ENCODE measurements at regions not wholly inside any gene's neighbourhood (a gene's known extent, or its start where the extent isn't known, plus 50 kb on each side); places are given as distances from the start of the nearest gene placed in this dataset.

GRCh38 chr9:1948541-1948940, 66.6 kb upstream of the SMARCA2 start:
- DNase-seq (no peak), ATAC-seq (no peak)
- H3K4me1 Mint-ChIP-seq = no peaks in the 10 kb centered on the region
- no peak overlapping the region for H3K4me3 Mint-ChIP-seq
- no peak overlapping the region for H3K27ac Mint-ChIP-seq
- H3K27me3 Mint-ChIP-seq = no peaks in the 10 kb centered on the region
- no peaks in the 10 kb centered on the region for H3K9me3 Mint-ChIP-seq

- ATAC-seq = no peak
- no peaks in the 10 kb centered on the region for H3K4me1 Mint-ChIP-seq
These were observed 63.7 kb upstream of the SMARCA2 start for GRCh38 chr9:1951446-1951845.

GRCh38 chr9:1952001-1952400, 63.1 kb upstream of the SMARCA2 start:
- Mint-ChIP-seq H3K4me3 (no peak overlapping the region), H3K27me3 (no peaks in the 10 kb centered on the region), H3K4me1 (no peaks in the 10 kb centered on the region), H3K27ac (no peak overlapping the region), H3K9me3 (no peaks in the 10 kb centered on the region)
- no peak for DNase-seq
- no peak for ATAC-seq

More at GRCh38 chr9:1951446-1951845, 63.7 kb upstream of the SMARCA2 start:
- no peak overlapping the region for H3K4me3 Mint-ChIP-seq
- no peaks in the 10 kb centered on the region for H3K27me3 Mint-ChIP-seq
- H3K9me3 Mint-ChIP-seq = no peaks in the 10 kb centered on the region
- no peak for DNase-seq
- no peak overlapping the region for H3K27ac Mint-ChIP-seq

- Mint-ChIP-seq H3K27me3 (no peaks in the 10 kb centered on the region), H3K4me1 (no peaks in the 10 kb centered on the region), H3K4me3 (no peak overlapping the region), H3K9me3 (no peaks in the 10 kb centered on the region), H3K27ac (no peak overlapping the region)
- ATAC-seq (no peak), DNase-seq (no peak)
These were observed 60.9 kb upstream of the SMARCA2 start for GRCh38 chr9:1954238-1954637.

GRCh38 chr9:1956958-1957357, 58.2 kb upstream of the SMARCA2 start:
- Mint-ChIP-seq H3K4me1 (no peaks in the 10 kb centered on the region), H3K4me3 (no peak overlapping the region), H3K9me3 (no peaks in the 10 kb centered on the region), H3K27me3 (no peaks in the 10 kb centered on the region), H3K27ac (no peak overlapping the region)
- ATAC-seq (no peak), DNase-seq (no peak)

- Mint-ChIP-seq H3K9me3 (no peaks in the 10 kb centered on the region), H3K27me3 (no peaks in the 10 kb centered on the region), H3K4me3 (no peak overlapping the region), H3K27ac (no peak overlapping the region), H3K4me1 (no peaks in the 10 kb centered on the region)
- no peak for DNase-seq
- no peak for ATAC-seq
These were observed 57.3 kb upstream of the SMARCA2 start for GRCh38 chr9:1957856-1958255.

GRCh38 chr9:1959371-1959770, 55.8 kb upstream of the SMARCA2 start:
- H3K9me3 Mint-ChIP-seq = no peaks in the 10 kb centered on the region
- H3K27me3 Mint-ChIP-seq = no peaks in the 10 kb centered on the region
- H3K4me1 Mint-ChIP-seq = no peaks in the 10 kb centered on the region
- H3K4me3 Mint-ChIP-seq = no peak overlapping the region
- no peak overlapping the region for H3K27ac Mint-ChIP-seq
- no peak for ATAC-seq
- DNase-seq = no peak

GRCh38 chr9:1960342-1961042, 54.7 kb upstream of the SMARCA2 start:
- ATAC-seq = no peak

GRCh38 chr9:1962122-1962521, 53.0 kb upstream of the SMARCA2 start:
- no peaks in the 10 kb centered on the region for H3K27me3 Mint-ChIP-seq
- no peak overlapping the region for H3K4me3 Mint-ChIP-seq
- no peak overlapping the region for H3K27ac Mint-ChIP-seq
- DNase-seq = no peak
- no peaks in the 10 kb centered on the region for H3K9me3 Mint-ChIP-seq
- no peaks in the 10 kb centered on the region for H3K4me1 Mint-ChIP-seq
- no peak for ATAC-seq

More at GRCh38 chr9:1960342-1961042, 54.7 kb upstream of the SMARCA2 start:
- DNase-seq = no peak
- Mint-ChIP-seq H3K27me3 (no peaks in the 10 kb centered on the region), H3K4me1 (no peaks in the 10 kb centered on the region), H3K9me3 (no peaks in the 10 kb centered on the region), H3K4me3 (no peak overlapping the region), H3K27ac (no peak overlapping the region)

GRCh38 chr9:1962588-1963106, 52.5 kb upstream of the SMARCA2 start:
- Mint-ChIP-seq H3K9me3 (no peaks in the 10 kb centered on the region), H3K4me3 (no peak overlapping the region), H3K4me1 (no peaks in the 10 kb centered on the region), H3K27me3 (no peaks in the 10 kb centered on the region), H3K27ac (no peak overlapping the region)
- no peak for ATAC-seq
- no peak for DNase-seq

GRCh38 chr9:1964093-1964492, 51.1 kb upstream of the SMARCA2 start:
- no peaks in the 10 kb centered on the region for H3K9me3 Mint-ChIP-seq
- ATAC-seq (no peak), DNase-seq (no peak)
- H3K4me3 Mint-ChIP-seq = no peak overlapping the region
- H3K27ac Mint-ChIP-seq = no peak overlapping the region
- no peaks in the 10 kb centered on the region for H3K27me3 Mint-ChIP-seq
- H3K4me1 Mint-ChIP-seq = no peaks in the 10 kb centered on the region
